Lower lobe of right lung (tissue), 2 donors: ENCODE measurements at regions not wholly inside any gene's neighbourhood (a gene's known extent, or its start where the extent isn't known, plus 50 kb on each side); places are given as distances from the start of the nearest gene placed in this dataset.

Experiments
- ATAC-seq, 2 donors: fragments of 200-7000 bp; cut with Tn5 transposase; one replicate each; pipeline ENCODE4 v1.9.1; 2020 to 2022; ENCODE audit warnings: mild to moderate bottlenecking in 2 of 2, moderate library complexity in 2 of 2
- DNase-seq: peaks from one replicate; pipeline ENCODE4 v3.0.0-alpha.2; 2020
- H3K27ac ChIP-seq: fragments of 200-600 bp; one replicate; pipeline ENCODE4 v1.8.0; 2022
- H3K27me3 ChIP-seq: fragments of 200-600 bp; one replicate; pipeline ENCODE4 v1.8.0; 2022; ENCODE audit warnings: low read depth
- H3K36me3 ChIP-seq: fragments of 200-600 bp; one replicate; pipeline ENCODE4 v1.8.0; 2022; ENCODE audit warnings: mild to moderate bottlenecking
- H3K4me1 ChIP-seq: fragments of 200-600 bp; one replicate; pipeline ENCODE4 v1.8.0; 2022
- H3K4me3 ChIP-seq: fragments of 200-600 bp; one replicate; pipeline ENCODE4 v1.8.0; 2022; ENCODE audit warnings: mild to moderate bottlenecking
- H3K9me3 ChIP-seq: fragments of 200-600 bp; one replicate; pipeline ENCODE4 v1.8.0; 2022
- intact Hi-C: fragments of 100-400 bp; cut with DNase I; formaldehyde crosslinking; loops from one replicate; pipeline ENCODE4 v1.11.0; 2022
- TF ChIP-seq, protein P1 (sequence below): fragments of 200-600 bp; IDR thresholded peaks from one replicate; pipeline ENCODE4 v1.8.0; 2022; ENCODE audit warnings: antibody characterized with exemption, mild to moderate bottlenecking
- donor health status: DM: no; HTN: yes; CAD: no; lungs with severe emphysema.

DNA sequence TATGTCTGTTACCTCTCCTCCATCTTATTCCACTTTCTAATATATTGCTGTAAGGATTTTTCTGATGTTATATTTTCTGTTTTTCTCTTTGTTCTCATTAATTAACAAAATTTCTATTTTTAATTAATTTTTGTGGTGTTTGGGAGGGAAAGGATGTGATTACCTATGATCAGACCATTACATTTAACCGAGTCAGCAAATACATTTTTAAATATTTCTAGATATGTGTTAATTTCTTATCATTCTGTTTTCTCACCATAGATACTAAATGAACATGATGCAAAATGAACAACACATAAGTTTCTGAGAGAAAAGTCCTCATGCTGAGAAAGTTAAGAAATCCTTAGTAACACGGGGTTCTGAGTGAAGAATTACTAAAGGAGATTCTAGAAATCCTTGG is 80.6 kb upstream of the P2RY1 start:
- H3K36me3 ChIP-seq: no peaks in the 10 kb centered on the region
- H3K27me3 ChIP-seq: no peaks in the 10 kb centered on the region
- no peaks in the 10 kb centered on the region for H3K4me1 ChIP-seq
- ATAC-seq (no peak), DNase-seq (no peak)
- no peak overlapping the region for H3K27ac ChIP-seq
- H3K4me3 ChIP-seq: no peak overlapping the region
- TF ChIP-seq, protein P1, sequence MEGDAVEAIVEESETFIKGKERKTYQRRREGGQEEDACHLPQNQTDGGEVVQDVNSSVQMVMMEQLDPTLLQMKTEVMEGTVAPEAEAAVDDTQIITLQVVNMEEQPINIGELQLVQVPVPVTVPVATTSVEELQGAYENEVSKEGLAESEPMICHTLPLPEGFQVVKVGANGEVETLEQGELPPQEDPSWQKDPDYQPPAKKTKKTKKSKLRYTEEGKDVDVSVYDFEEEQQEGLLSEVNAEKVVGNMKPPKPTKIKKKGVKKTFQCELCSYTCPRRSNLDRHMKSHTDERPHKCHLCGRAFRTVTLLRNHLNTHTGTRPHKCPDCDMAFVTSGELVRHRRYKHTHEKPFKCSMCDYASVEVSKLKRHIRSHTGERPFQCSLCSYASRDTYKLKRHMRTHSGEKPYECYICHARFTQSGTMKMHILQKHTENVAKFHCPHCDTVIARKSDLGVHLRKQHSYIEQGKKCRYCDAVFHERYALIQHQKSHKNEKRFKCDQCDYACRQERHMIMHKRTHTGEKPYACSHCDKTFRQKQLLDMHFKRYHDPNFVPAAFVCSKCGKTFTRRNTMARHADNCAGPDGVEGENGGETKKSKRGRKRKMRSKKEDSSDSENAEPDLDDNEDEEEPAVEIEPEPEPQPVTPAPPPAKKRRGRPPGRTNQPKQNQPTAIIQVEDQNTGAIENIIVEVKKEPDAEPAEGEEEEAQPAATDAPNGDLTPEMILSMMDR: no peak
- intact Hi-C loops: no loop called here
- H3K9me3 ChIP-seq: peaks cover 9% of the 10 kb centered on the region

DNA sequence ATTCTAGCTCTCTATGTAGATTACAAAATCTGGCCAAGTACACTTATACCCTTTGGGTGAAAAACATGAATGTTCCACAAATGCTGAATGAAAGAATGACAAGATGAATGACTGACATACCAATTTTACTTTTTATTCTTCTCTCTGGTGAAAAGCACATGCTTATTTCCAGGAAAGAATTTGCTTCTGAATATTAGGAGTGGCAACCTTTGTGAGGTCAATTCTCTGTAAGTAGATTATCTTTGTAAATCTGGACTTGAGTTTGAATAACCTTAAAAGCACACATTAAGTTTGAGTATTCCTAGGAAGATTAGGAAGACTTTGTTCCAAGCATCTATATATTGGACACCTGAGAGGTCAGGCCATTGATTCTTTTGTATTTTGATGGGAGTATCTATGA is 78.1 kb upstream of the P2RY1 start:
- TF ChIP-seq, protein P1: no peak
- intact Hi-C loops: no loop called here
- Histone ChIP-seq H3K9me3 (no peaks in the 10 kb centered on the region), H3K4me3 (no peak overlapping the region), H3K4me1 (no peaks in the 10 kb centered on the region), H3K36me3 (no peaks in the 10 kb centered on the region), H3K27ac (no peak overlapping the region), H3K27me3 (no peaks in the 10 kb centered on the region)
- ATAC-seq: no peak
- no peak for DNase-seq

DNA sequence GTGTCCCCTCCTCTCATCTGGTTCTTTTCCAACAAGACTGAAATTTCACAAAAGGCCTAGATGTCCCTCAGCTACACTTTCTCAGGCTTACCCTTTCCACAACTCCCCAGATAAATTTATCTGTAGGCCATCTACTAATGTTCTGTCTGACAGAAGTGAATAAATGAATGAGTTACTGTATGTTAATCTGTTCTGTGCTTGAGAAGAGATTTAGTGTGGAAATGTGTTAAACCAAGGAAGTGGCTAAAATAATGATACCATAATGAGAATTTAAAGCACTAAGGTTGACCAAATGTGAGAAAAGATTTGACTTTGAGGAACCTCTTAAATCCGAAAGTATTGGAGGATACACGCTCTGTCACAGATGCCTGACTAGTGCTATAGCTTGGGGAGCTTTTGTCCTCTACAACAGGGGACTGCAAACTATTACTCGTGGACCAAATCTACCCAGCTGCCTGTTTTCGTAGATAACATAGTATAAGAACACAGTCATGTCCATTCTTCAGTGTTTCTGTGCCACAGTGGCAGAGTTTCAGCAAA is 74.8 kb upstream of the P2RY1 start:
- ATAC-seq: no peak
- Histone ChIP-seq H3K4me3 (no peak overlapping the region), H3K27me3 (no peaks in the 10 kb centered on the region), H3K36me3 (no peaks in the 10 kb centered on the region), H3K27ac (no peak overlapping the region), H3K4me1 (no peaks in the 10 kb centered on the region), H3K9me3 (peaks cover 3% of the 10 kb centered on the region)
- TF ChIP-seq, protein P1: no peak
- no peak for DNase-seq
- intact Hi-C loops: no loop called here

DNA sequence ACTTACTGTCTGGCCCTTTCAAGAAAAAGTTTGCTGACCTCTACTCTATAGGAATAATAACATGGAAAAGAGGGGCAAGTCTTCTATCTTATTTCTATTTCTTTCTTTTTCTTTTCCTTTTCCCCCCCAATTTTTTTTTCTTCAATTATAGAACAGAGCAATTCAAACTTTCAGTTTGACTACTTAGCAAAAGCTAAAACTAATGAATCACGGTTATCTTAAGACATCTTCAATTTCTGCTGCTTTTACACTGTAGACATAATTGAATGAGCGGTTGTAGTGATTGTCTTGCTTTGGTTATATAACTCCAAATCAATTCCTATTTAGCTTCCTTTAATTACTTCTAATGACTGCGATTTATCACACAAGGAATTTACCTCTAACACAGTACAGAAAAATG is 74.3 kb upstream of the P2RY1 start:
- Histone ChIP-seq H3K4me1 (no peaks in the 10 kb centered on the region), H3K27ac (no peak overlapping the region), H3K4me3 (no peak overlapping the region), H3K36me3 (no peaks in the 10 kb centered on the region), H3K9me3 (peaks cover 3% of the 10 kb centered on the region), H3K27me3 (no peaks in the 10 kb centered on the region)
- TF ChIP-seq, protein P1: no peak
- DNase-seq (no peak), ATAC-seq (no peak)
- intact Hi-C loops: no loop called here

DNA sequence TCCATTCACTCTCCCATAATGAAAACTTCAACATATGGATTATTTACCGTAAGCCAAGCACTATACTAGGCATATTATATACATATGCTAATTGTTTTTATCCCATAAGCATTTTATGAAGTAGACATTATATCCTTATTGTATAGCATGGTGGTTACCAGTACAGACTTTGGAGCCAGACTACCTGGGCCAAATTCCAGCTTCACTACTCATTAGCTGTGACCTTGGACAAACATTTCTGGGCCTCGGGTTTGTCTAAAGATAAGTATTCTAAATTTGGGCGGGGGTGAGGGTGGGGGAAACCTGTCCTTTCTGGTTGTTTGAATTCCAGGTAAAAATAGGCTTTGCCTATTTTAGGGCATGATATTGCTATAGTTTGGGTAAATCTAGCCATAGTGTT is 66.5 kb upstream of the P2RY1 start:
- DNase-seq (no peak), ATAC-seq (no peak)
- Histone ChIP-seq H3K9me3 (peaks cover 3% of the 10 kb centered on the region), H3K36me3 (no peaks in the 10 kb centered on the region), H3K27ac (no peak overlapping the region), H3K4me1 (no peaks in the 10 kb centered on the region), H3K4me3 (no peak overlapping the region), H3K27me3 (no peaks in the 10 kb centered on the region)
- TF ChIP-seq, protein P1: no peak
- intact Hi-C loops: no loop called here

DNA sequence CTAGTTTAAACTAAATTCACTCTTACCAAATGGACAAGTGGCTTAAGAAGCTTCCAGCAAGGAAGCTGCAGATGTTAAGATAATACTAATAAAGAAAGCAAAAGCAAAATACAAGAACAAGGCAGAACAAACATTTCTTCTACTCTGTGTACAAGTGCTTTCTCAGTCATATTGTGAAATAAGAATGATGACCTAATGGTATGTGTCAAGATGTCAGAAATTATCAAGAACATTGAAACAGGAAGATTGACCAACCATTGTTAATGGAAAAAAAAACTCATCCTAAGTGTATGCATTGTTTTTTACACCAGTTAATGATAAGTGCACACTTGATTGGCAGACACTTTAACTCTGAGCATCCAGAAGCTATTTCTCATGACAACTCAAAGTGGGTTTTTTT is 65.4 kb upstream of the P2RY1 start:
- TF ChIP-seq, protein P1: no peak
- Histone ChIP-seq H3K36me3 (no peaks in the 10 kb centered on the region), H3K4me3 (no peak overlapping the region), H3K4me1 (no peaks in the 10 kb centered on the region), H3K9me3 (no peaks in the 10 kb centered on the region), H3K27me3 (no peaks in the 10 kb centered on the region), H3K27ac (no peak overlapping the region)
- intact Hi-C loops: no loop called here
- no peak for DNase-seq
- peak; percentile 23 to 48 for ATAC-seq
